Muscle layer of duodenum (tissue), 2 donors: ENCODE measurements at regions not wholly inside any gene's neighbourhood (a gene's known extent, or its start where the extent isn't known, plus 50 kb on each side); places are given as distances from the start of the nearest gene placed in this dataset.
"Not testable (repeated sequence)": the region's sequence is repeated elsewhere in the genome, so short reads cannot be mapped to it uniquely, and the experiment has no call there.

Source experiments
- H3K27ac ChIP-seq: one replicate; pipeline ENCODE4 v1.7.0; 2013; ENCODE audit warnings: mild to moderate bottlenecking, low read length
- H3K27me3 ChIP-seq: one replicate; pipeline ENCODE4 v1.7.0; 2013; ENCODE audit warnings: low read depth, mild to moderate bottlenecking, control low read depth, low read length
- H3K36me3 ChIP-seq, 2 donors: one replicate each; pipeline ENCODE4 v1.7.0; 2013; ENCODE audit warnings: low read length in 2 of 2, control low read depth in 1 of 2, mild to moderate bottlenecking in 1 of 2; ENCODE audit not compliant: insufficient read depth in 2 of 2, control insufficient read depth in 1 of 2
- H3K4me1 ChIP-seq, 2 donors: one replicate each; pipeline ENCODE4 v1.7.0; 2013; ENCODE audit warnings: low read length in 2 of 2, mild to moderate bottlenecking in 2 of 2, control low read depth in 1 of 2, moderate library complexity in 1 of 2; ENCODE audit not compliant: insufficient read depth in 2 of 2, control insufficient read depth in 1 of 2
- H3K4me3 ChIP-seq, 2 donors: one replicate each; pipeline ENCODE4 v1.7.0; 2013; ENCODE audit warnings: low read length in 2 of 2, low read depth in 1 of 2, mild to moderate bottlenecking in 1 of 2
- H3K9me3 ChIP-seq, 2 donors: one replicate each; pipeline ENCODE4 v1.7.0; 2013; ENCODE audit warnings: low read length in 2 of 2, control low read depth in 1 of 2, mild to moderate bottlenecking in 1 of 2; ENCODE audit not compliant: control insufficient read depth in 1 of 2
- donor health status: healthy.

GRCh38 chr6:58055465-58056176 lies 738.2 kb downstream of the PRIM2 start:
- H3K27ac ChIP-seq, H3K27me3 ChIP-seq, H3K36me3 ChIP-seq, H3K9me3 ChIP-seq, H3K4me1 ChIP-seq, H3K4me3 ChIP-seq: not testable (repeated sequence)

- not testable (repeated sequence) for H3K36me3 ChIP-seq, H3K27me3 ChIP-seq, H3K4me1 ChIP-seq, H3K27ac ChIP-seq, H3K4me3 ChIP-seq, H3K9me3 ChIP-seq
These were observed 742.3 kb downstream of the PRIM2 start for GRCh38 chr6:58059701-58060100.

- H3K4me3 ChIP-seq, result not testable (repeated sequence)
These were observed 746.1 kb downstream of the PRIM2 start for GRCh38 chr6:58063542-58063941.

GRCh38 chr6:58067867-58068548 lies 750.6 kb downstream of the PRIM2 start:
- not testable (repeated sequence) for H3K9me3 ChIP-seq, H3K27me3 ChIP-seq, H3K27ac ChIP-seq, H3K4me3 ChIP-seq, H3K36me3 ChIP-seq, H3K4me1 ChIP-seq

More at GRCh38 chr6:58063542-58063941, 746.1 kb downstream of the PRIM2 start:
- not testable (repeated sequence) for H3K27ac ChIP-seq, H3K4me1 ChIP-seq, H3K9me3 ChIP-seq, H3K36me3 ChIP-seq, H3K27me3 ChIP-seq

- no peak overlapping the region for H3K4me3 ChIP-seq
- no peaks in the 10 kb centered on the region for H3K27me3 ChIP-seq
- no peaks in the 10 kb centered on the region for H3K4me1 ChIP-seq
- H3K27ac ChIP-seq, result no peak overlapping the region
- no peaks in the 10 kb centered on the region for H3K36me3 ChIP-seq
- no peaks in the 10 kb centered on the region for H3K9me3 ChIP-seq
These were observed 755.8 kb downstream of the PRIM2 start for GRCh38 chr6:58073263-58073662.

- not testable (repeated sequence) for H3K4me3 ChIP-seq, H3K36me3 ChIP-seq, H3K27me3 ChIP-seq, H3K4me1 ChIP-seq, H3K9me3 ChIP-seq, H3K27ac ChIP-seq
These were observed 772.6 kb downstream of the PRIM2 start for GRCh38 chr6:58090067-58090466.

GRCh38 chr6:58097251-58097650 lies 779.8 kb downstream of the PRIM2 start:
- not testable (repeated sequence) for H3K4me1 ChIP-seq, H3K36me3 ChIP-seq

GRCh38 chr6:58113960-58114359 lies 796.5 kb downstream of the PRIM2 start:
- Histone ChIP-seq H3K27me3 (no peaks in the 10 kb centered on the region), H3K27ac (no peak overlapping the region), H3K9me3 (no peaks in the 10 kb centered on the region), H3K4me3 (no peak overlapping the region), H3K36me3 (no peaks in the 10 kb centered on the region), H3K4me1 (no peaks in the 10 kb centered on the region)

More at GRCh38 chr6:58097251-58097650, 779.8 kb downstream of the PRIM2 start:
- H3K9me3 ChIP-seq, H3K27ac ChIP-seq, H3K4me3 ChIP-seq, H3K27me3 ChIP-seq: not testable (repeated sequence)

- not testable (repeated sequence) for H3K27me3 ChIP-seq, H3K4me3 ChIP-seq, H3K9me3 ChIP-seq, H3K4me1 ChIP-seq, H3K27ac ChIP-seq, H3K36me3 ChIP-seq
These were observed 799.7 kb downstream of the PRIM2 start for GRCh38 chr6:58117162-58117561.

GRCh38 chr6:58121616-58122015 lies 804.2 kb downstream of the PRIM2 start:
- not testable (repeated sequence) for H3K27ac ChIP-seq, H3K36me3 ChIP-seq, H3K27me3 ChIP-seq, H3K4me1 ChIP-seq, H3K4me3 ChIP-seq, H3K9me3 ChIP-seq

GRCh38 chr6:58123770-58124169 lies 806.3 kb downstream of the PRIM2 start:
- H3K36me3 ChIP-seq, H3K4me1 ChIP-seq, H3K27me3 ChIP-seq, H3K4me3 ChIP-seq, H3K27ac ChIP-seq, H3K9me3 ChIP-seq: not testable (repeated sequence)

- not testable (repeated sequence) for H3K36me3 ChIP-seq, H3K27ac ChIP-seq, H3K4me1 ChIP-seq, H3K4me3 ChIP-seq, H3K9me3 ChIP-seq, H3K27me3 ChIP-seq
These were observed 811.1 kb downstream of the PRIM2 start for GRCh38 chr6:58128549-58128948.
